RWPE2 (cell line): ENCODE measurements at regions not wholly inside any gene's neighbourhood (a gene's known extent, or its start where the extent isn't known, plus 50 kb on each side); places are given as distances from the start of the nearest gene placed in this dataset.

Source experiments
- ATAC-seq: fragments of 200-7000 bp; cut with Tn5 transposase; 3 replicates; pipeline ENCODE4 v1.9.1; 2021; ENCODE audit warnings: low read depth
- DNase-seq: peaks from one replicate; pipeline ENCODE4 v3.0.0-alpha.2; 2020; ENCODE audit warnings: low spot score
- H3K27ac ChIP-seq: fragments of 450-650 bp; 2 replicates; pipeline ENCODE4 v1.5.1; 2017; ENCODE audit warnings: mild to moderate bottlenecking; ENCODE audit not compliant: poor library complexity, severe bottlenecking
- H3K27me3 ChIP-seq: fragments of 250-450 bp; sonication (Bioruptor Pico); 2 replicates; pipeline ENCODE4 v1.5.1; 2021; ENCODE audit warnings: mild to moderate bottlenecking, moderate library complexity; ENCODE audit not compliant: insufficient read depth, poor library complexity, severe bottlenecking
- H3K36me3 ChIP-seq: fragments of 250-450 bp; sonication (Bioruptor Pico); 2 replicates; pipeline ENCODE4 v1.5.1; 2020; ENCODE audit warnings: low read depth, mild to moderate bottlenecking, moderate library complexity
- H3K4me1 ChIP-seq: fragments of 250-450 bp; sonication (Bioruptor Pico); 2 replicates; pipeline ENCODE4 v1.5.1; 2021; ENCODE audit warnings: mild to moderate bottlenecking, moderate library complexity; ENCODE audit not compliant: insufficient read depth, poor library complexity, severe bottlenecking
- H3K4me3 ChIP-seq: fragments of 250-450 bp; sonication (Bioruptor Pico); 2 replicates; pipeline ENCODE4 v1.5.1; 2021; ENCODE audit warnings: mild to moderate bottlenecking, moderate library complexity; ENCODE audit not compliant: severe bottlenecking
- H3K9me3 ChIP-seq: fragments of 250-450 bp; sonication (Bioruptor Pico); 2 replicates; pipeline ENCODE4 v1.5.1; 2021; ENCODE audit warnings: mild to moderate bottlenecking, moderate library complexity; ENCODE audit not compliant: severe bottlenecking
- TF ChIP-seq, protein P1 (sequence below): fragments of 450-650 bp; IDR thresholded peaks from one replicate; pipeline ENCODE4 v1.5.1; 2017; ENCODE audit warnings: mild to moderate bottlenecking, moderate library complexity; ENCODE audit not compliant: poor library complexity, severe bottlenecking

DNA sequence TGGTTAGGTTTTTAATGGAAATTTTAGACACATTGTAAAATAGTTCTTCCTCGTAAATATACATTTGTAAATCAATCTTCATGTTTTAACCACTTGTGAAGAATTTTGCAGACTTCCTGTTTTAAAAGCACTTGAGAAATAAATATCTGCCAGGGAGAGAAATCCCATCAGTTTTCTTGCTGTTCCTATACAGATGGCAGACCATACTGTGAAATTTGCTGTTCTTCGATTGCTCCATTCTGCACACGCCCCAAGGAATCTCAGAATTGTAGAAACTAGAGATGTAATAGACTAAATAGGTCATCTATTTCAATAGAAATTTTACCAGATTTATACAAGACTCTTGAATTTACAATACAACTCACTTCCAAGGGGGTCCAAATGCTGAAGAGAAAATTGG is 75.8 kb upstream of the PIK3C3 start:
- Histone ChIP-seq H3K27me3 (no peaks in the 10 kb centered on the region), H3K4me1 (peaks cover 28% of the 10 kb centered on the region), H3K36me3 (no peaks in the 10 kb centered on the region), H3K27ac (no peak overlapping the region), H3K4me3 (no peak overlapping the region), H3K9me3 (no peaks in the 10 kb centered on the region)
- DNase-seq (no peak), ATAC-seq (no peak)
- TF ChIP-seq, protein P1, sequence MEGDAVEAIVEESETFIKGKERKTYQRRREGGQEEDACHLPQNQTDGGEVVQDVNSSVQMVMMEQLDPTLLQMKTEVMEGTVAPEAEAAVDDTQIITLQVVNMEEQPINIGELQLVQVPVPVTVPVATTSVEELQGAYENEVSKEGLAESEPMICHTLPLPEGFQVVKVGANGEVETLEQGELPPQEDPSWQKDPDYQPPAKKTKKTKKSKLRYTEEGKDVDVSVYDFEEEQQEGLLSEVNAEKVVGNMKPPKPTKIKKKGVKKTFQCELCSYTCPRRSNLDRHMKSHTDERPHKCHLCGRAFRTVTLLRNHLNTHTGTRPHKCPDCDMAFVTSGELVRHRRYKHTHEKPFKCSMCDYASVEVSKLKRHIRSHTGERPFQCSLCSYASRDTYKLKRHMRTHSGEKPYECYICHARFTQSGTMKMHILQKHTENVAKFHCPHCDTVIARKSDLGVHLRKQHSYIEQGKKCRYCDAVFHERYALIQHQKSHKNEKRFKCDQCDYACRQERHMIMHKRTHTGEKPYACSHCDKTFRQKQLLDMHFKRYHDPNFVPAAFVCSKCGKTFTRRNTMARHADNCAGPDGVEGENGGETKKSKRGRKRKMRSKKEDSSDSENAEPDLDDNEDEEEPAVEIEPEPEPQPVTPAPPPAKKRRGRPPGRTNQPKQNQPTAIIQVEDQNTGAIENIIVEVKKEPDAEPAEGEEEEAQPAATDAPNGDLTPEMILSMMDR, result no peak

DNA sequence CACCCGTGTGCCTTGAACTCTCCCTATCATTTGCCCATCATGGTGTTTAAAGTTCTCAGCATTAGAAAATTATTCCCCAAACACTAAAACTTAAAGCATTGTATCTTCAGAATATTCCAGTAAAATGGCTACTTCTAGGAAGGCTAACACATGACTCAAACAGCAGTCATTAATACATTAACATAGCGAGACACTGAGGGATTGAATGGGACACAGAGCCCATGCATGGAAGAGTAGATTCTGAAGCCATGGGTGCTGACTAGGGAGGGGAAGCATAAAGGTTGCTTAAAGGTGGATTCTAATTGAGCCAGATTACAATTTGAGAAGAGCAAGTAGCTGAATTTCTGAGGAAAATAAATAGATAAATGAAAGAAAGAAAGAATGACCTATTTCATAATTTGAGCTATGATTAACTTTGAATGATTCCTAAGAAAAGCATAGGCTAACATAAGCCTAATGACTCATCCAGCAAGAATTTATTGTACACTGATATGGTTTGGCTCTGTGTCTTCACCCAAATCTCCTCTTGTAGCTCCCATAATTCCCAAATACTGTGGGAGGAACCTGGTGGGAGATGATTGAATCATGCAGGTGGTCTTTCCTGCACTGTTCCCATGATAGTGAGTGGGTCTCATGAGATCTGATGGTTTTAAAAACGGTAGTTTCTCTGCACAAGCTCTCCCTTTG is 79.8 kb upstream of the PIK3C3 start:
- DNase-seq (no peak), ATAC-seq (peak; percentile 68)
- Histone ChIP-seq H3K4me3 (no peak overlapping the region), H3K9me3 (no peaks in the 10 kb centered on the region), H3K36me3 (no peaks in the 10 kb centered on the region), H3K4me1 (peaks cover 46% of the 10 kb centered on the region), H3K27ac (peak overlapping the region; percentile 97), H3K27me3 (no peaks in the 10 kb centered on the region)
- TF ChIP-seq, protein P1, result no peak

DNA sequence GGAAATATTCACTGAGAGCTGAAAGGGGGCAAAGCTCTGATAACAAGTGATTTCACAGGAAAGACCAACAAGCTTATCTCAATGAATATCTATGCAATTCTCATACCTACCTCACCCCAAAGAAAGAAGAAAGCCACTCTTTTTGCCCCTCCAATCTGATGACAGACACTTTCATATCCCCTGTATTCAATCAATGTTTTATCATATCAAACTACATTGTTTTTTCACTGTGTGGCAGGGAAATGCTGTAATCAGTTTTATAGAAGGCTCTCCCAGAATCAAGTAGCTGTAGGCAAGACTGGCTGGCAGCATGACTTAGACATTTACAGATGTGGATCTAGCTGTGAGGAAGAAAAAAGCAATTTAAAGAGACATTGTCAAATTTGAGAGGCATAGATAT is 81.3 kb upstream of the PIK3C3 start:
- Histone ChIP-seq H3K27ac (peak overlapping the region; percentile 97), H3K36me3 (no peaks in the 10 kb centered on the region), H3K4me1 (peaks cover 56% of the 10 kb centered on the region), H3K4me3 (no peak overlapping the region), H3K27me3 (no peaks in the 10 kb centered on the region), H3K9me3 (no peaks in the 10 kb centered on the region)
- ATAC-seq (no peak), DNase-seq (no peak)
- TF ChIP-seq, protein P1, result no peak

DNA sequence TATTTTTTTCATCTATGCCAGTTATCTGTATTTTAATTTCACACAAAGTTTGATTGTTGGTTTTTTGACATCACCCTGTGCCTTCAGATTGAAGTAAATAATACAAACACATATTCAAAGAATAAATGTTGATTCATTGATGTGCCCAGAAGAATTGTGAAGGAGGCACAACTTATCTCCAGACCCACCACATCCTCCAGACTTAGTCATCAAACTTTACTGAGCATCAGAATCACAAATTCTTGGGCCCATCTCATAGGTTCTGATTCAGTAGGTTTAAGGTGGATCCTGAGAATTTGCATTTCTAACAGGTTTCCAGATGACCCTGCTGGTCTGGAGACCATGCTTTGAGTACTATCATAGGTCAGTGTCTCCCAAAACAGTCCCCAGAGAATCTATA is 82.8 kb upstream of the PIK3C3 start:
- H3K27ac ChIP-seq, result peak overlapping the region; percentile 97
- no peak overlapping the region for H3K4me3 ChIP-seq
- DNase-seq (no peak), ATAC-seq (no peak)
- TF ChIP-seq, protein P1, result no peak
- H3K36me3 ChIP-seq, result no peaks in the 10 kb centered on the region
- H3K4me1 ChIP-seq, result peaks cover 56% of the 10 kb centered on the region
- H3K27me3 ChIP-seq, result no peaks in the 10 kb centered on the region
- no peaks in the 10 kb centered on the region for H3K9me3 ChIP-seq

DNA sequence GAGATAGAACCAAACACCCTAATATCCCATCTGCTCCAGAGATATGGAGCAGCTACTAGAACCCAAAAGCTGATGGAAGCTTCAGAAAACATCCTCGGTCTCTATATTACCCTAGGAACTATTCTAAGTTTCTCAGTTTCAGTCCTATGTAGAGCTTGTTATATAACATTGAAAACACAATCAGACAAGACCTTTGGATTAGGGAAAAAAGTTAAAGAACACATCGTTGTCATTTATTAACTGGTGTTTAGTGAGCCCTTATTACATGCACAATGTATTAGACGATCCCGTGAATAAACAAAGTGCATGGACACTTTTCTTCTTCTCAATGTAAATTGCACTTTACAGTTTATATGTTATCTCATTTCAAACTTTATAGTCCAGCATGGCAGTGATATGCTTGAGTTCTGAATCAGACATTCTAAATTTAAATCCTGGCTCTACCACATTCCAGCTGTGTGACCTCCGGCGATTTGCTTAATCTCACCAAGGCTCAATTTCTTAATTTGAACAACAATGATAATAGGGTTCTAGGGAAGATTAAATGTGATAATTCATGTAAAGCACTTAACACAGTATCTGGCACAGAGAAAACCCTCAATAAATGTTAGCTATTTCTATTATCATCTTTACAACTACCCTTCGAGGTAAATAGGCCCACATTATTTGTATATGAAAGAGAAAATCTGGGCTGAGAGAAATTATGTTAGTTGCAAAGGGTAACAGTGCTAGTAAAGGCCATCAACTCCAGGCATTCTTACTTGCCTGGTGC is 83.6 kb upstream of the PIK3C3 start:
- ATAC-seq, result peak; percentile 66
- H3K27me3 ChIP-seq, result no peaks in the 10 kb centered on the region
- TF ChIP-seq, protein P1, result no peak
- peaks cover 56% of the 10 kb centered on the region for H3K4me1 ChIP-seq
- H3K4me3 ChIP-seq, result no peak overlapping the region
- H3K27ac ChIP-seq, result peak overlapping the region; percentile 97
- H3K36me3 ChIP-seq, result no peaks in the 10 kb centered on the region
- H3K9me3 ChIP-seq, result no peaks in the 10 kb centered on the region
- no peak for DNase-seq
